CD14-positive monocyte (primary cell): ENCODE measurements at regions not wholly inside any gene's neighbourhood (a gene's known extent, or its start where the extent isn't known, plus 50 kb on each side); places are given as distances from the start of the nearest gene placed in this dataset.

Experiments
- DNase-seq, 3 donors: peaks; one replicate each; pipeline ENCODE4 v3.0.0-alpha.2; 2011 to 2022
- H2AFZ ChIP-seq: 2 replicates; pipeline ENCODE4 v1.6.0; 2012; ENCODE audit warnings: mild to moderate bottlenecking, low read depth, low read length, inconsistent platforms; ENCODE audit not compliant: insufficient read depth, poor library complexity, severe bottlenecking
- H3K27ac ChIP-seq, 2 donors: 1 replicate in 1 of 2; 2 replicates in 1 of 2; pipeline ENCODE4 v1.5.1; 2012 to 2013; ENCODE audit warnings: low read length in 2 of 2, control low read depth in 1 of 2, inconsistent platforms in 1 of 2, low read depth in 1 of 2, mild to moderate bottlenecking in 1 of 2
- H3K27me3 ChIP-seq, 2 donors: one replicate each; pipeline versions ENCODE4 v1.6.0 to v1.6.1; 2011 to 2013; ENCODE audit warnings: low read length in 2 of 2; ENCODE audit not compliant: control insufficient read depth in 2 of 2, insufficient read depth in 2 of 2
- H3K36me3 ChIP-seq, 2 donors: replicated peaks in 1 of 2; 1 replicate in 1 of 2; 2 replicates in 1 of 2; pipeline versions ENCODE4 v1.5.1 to v1.6.1; 2012 to 2013; ENCODE audit warnings: low read length in 2 of 2, control low read depth in 1 of 2, inconsistent platforms in 1 of 2, mild to moderate bottlenecking in 1 of 2; ENCODE audit not compliant: insufficient read depth in 2 of 2, control insufficient read depth in 1 of 2
- H3K4me1 ChIP-seq, 2 donors: 1 replicate in 1 of 2; 2 replicates in 1 of 2; pipeline versions ENCODE4 v1.5.1 to v1.6.1; 2012 to 2013; ENCODE audit warnings: low read length in 2 of 2, control low read depth in 1 of 2, inconsistent platforms in 1 of 2, mild to moderate bottlenecking in 1 of 2, moderate library complexity in 1 of 2; ENCODE audit not compliant: insufficient read depth in 2 of 2, control insufficient read depth in 1 of 2
- H3K4me2 ChIP-seq: replicated peaks from 2 replicates; pipeline ENCODE3; 2012; ENCODE audit warnings: low read length, moderate library complexity, mild to moderate bottlenecking; ENCODE audit not compliant: poor library complexity, severe bottlenecking; ENCODE audit errors: extremely low read depth
- H3K4me3 ChIP-seq, 3 experiments: fragments of 200-600 bp in 1 of 3; sonication (generic) in 1 of 3; replicated peaks in 1 of 3; 1 replicate in 2 of 3; 2 replicates in 1 of 3; pipeline ENCODE4 v1.5.1; 2011 to 2013; ENCODE audit warnings: low read length in 3 of 3, mild to moderate bottlenecking in 3 of 3, control low read depth in 2 of 3, low read depth in 2 of 3, inconsistent platforms in 1 of 3, moderate library complexity in 1 of 3
- H3K79me2 ChIP-seq: 2 replicates; pipeline ENCODE4 v1.6.0; 2012; ENCODE audit warnings: mild to moderate bottlenecking, control low read depth, inconsistent platforms, low read length, moderate library complexity; ENCODE audit not compliant: insufficient read depth
- H3K9ac ChIP-seq: 2 replicates; pipeline ENCODE4 v1.6.0; 2017; ENCODE audit warnings: low read length, mild to moderate bottlenecking; ENCODE audit not compliant: insufficient read depth, poor library complexity, severe bottlenecking
- H3K9me3 ChIP-seq, 2 donors: replicated peaks in 1 of 2; 1 replicate in 1 of 2; 2 replicates in 1 of 2; pipeline versions ENCODE4 v1.5.1 to v1.6.1; 2012 to 2013; ENCODE audit warnings: low read length in 2 of 2, control low read depth in 1 of 2; ENCODE audit not compliant: control insufficient read depth in 1 of 2, insufficient read depth in 1 of 2
- H4K20me1 ChIP-seq: 2 replicates; pipeline ENCODE4 v1.6.0; 2012; ENCODE audit warnings: mild to moderate bottlenecking, low read length, control low read depth, moderate library complexity; ENCODE audit not compliant: insufficient read depth
- H3K27ac Mint-ChIP-seq, 7 donors: one replicate each; pipeline ENCODE4 v1.8.0; 2020; ENCODE audit warnings: mild to moderate bottlenecking in 7 of 7, mixed read lengths in 7 of 7, moderate library complexity in 6 of 7, inconsistent platforms in 2 of 7
- H3K27me3 Mint-ChIP-seq, 3 donors: one replicate each; pipeline ENCODE4 v1.8.0; 2021 to 2022; ENCODE audit warnings: low read depth in 3 of 3, mild to moderate bottlenecking in 3 of 3, mixed read lengths in 3 of 3, moderate library complexity in 3 of 3, inconsistent platforms in 1 of 3
- H3K36me3 Mint-ChIP-seq, 2 donors: one replicate each; pipeline ENCODE4 v1.8.0; 2020; ENCODE audit warnings: mixed read lengths in 2 of 2, inconsistent platforms in 1 of 2, mild to moderate bottlenecking in 1 of 2
- H3K4me1 Mint-ChIP-seq: one replicate; pipeline ENCODE4 v1.8.0; 2020; ENCODE audit warnings: mild to moderate bottlenecking, mixed read lengths
- H3K4me3 Mint-ChIP-seq, 2 donors: one replicate each; pipeline ENCODE4 v1.8.0; 2020; ENCODE audit warnings: mild to moderate bottlenecking in 2 of 2, mixed read lengths in 2 of 2, moderate library complexity in 1 of 2
- H3K9me3 Mint-ChIP-seq, 7 donors: one replicate each; pipeline ENCODE4 v1.8.0; 2020 to 2022; ENCODE audit warnings: mixed read lengths in 7 of 7, mild to moderate bottlenecking in 6 of 7, moderate library complexity in 6 of 7, inconsistent platforms in 2 of 7
- WGBS: methylation state at CpG from one replicate; pipeline ENCODE4 v1.1.5; 2013; ENCODE audit warnings: missing lambda C conversion rate; ENCODE audit not compliant: insufficient coverage; 5-methylcytosine and 5-hydroxymethylcytosine counted together
- intact Hi-C, 2 donors: fragments of 100-400 bp; cut with micrococcal nuclease; formaldehyde crosslinking; loops; one replicate each; pipeline versions ENCODE4 v1.15.0 to v1.15.1; 2023
- TF ChIP-seq, protein P1 (sequence below): fragments of 200-600 bp; IDR thresholded peaks from one replicate; pipeline ENCODE4 v1.8.0; 2022; ENCODE audit warnings: antibody characterized with exemption, mild to moderate bottlenecking

DNA sequence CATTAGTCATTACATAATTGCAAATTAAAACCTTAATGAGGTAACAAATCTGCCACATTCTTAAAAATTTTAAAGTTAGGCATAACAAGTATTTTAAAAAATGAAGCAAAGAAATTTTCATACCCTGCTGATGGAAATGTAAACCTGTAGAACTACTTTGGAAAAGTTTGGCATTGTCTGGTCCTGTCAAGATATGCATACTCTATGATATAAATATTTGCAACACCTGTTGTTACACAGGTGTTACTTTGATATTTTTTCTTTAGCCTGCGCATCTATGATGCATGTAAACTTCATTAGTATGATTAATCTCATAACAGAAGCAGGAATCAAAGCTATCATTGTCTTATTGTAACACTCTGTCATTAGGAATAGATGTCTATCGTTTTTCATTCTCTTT, 634.3 kb downstream of the TRIB2 start:
- no peak overlapping the region for H3K4me3 ChIP-seq
- no peaks in the 10 kb centered on the region for H4K20me1 ChIP-seq
- no peak overlapping the region for H3K9ac ChIP-seq
- no peak overlapping the region for H3K4me3 Mint-ChIP-seq
- no peaks in the 10 kb centered on the region for H3K36me3 ChIP-seq
- no peak overlapping the region for H3K27ac Mint-ChIP-seq
- H3K27me3 ChIP-seq = no peaks in the 10 kb centered on the region
- H3K27ac ChIP-seq = no peak overlapping the region
- TF ChIP-seq, protein P1, sequence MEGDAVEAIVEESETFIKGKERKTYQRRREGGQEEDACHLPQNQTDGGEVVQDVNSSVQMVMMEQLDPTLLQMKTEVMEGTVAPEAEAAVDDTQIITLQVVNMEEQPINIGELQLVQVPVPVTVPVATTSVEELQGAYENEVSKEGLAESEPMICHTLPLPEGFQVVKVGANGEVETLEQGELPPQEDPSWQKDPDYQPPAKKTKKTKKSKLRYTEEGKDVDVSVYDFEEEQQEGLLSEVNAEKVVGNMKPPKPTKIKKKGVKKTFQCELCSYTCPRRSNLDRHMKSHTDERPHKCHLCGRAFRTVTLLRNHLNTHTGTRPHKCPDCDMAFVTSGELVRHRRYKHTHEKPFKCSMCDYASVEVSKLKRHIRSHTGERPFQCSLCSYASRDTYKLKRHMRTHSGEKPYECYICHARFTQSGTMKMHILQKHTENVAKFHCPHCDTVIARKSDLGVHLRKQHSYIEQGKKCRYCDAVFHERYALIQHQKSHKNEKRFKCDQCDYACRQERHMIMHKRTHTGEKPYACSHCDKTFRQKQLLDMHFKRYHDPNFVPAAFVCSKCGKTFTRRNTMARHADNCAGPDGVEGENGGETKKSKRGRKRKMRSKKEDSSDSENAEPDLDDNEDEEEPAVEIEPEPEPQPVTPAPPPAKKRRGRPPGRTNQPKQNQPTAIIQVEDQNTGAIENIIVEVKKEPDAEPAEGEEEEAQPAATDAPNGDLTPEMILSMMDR = no peak
- WGBS = no CpG with 5 or more reads among the region's 2 CpGs
- H3K27me3 Mint-ChIP-seq = no peaks in the 10 kb centered on the region
- H3K4me1 Mint-ChIP-seq = no peaks in the 10 kb centered on the region
- H3K9me3 ChIP-seq = peaks cover 0 to 13% of the 10 kb centered on the region in 2 donors
- no peaks in the 10 kb centered on the region for H3K79me2 ChIP-seq
- no peak overlapping the region for H3K4me2 ChIP-seq
- no peaks in the 10 kb centered on the region for H3K4me1 ChIP-seq
- no peaks in the 10 kb centered on the region for H3K36me3 Mint-ChIP-seq
- intact Hi-C loops = no loop called here
- H2AFZ ChIP-seq = no peak overlapping the region
- no peak for DNase-seq
- peaks cover 0 to 7% (median 1%) of the 10 kb centered on the region in 7 donors for H3K9me3 Mint-ChIP-seq

DNA sequence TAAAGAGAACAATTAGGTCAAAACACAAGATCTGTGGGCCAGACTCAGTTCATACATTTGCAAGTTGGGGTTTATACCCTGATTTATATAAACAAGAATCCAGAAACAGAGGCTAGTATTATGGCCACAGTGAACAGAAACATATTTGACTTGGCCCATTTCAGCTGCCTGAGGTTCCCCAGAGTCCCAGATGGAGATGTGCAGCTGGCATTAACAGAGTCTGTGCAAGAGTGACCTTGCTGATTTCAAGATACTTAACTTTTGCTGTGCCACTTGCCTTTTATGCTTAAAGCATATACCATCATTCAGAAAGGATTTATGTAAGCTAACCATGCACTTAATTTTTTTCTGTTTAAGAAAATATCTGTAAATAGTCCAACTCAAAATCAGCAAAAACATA, 636.3 kb downstream of the TRIB2 start:
- Histone ChIP-seq H4K20me1 (no peaks in the 10 kb centered on the region), H3K4me2 (no peak overlapping the region), H2AFZ (no peak overlapping the region), H3K4me1 (no peaks in the 10 kb centered on the region), H3K27me3 (no peaks in the 10 kb centered on the region), H3K9ac (no peak overlapping the region), H3K9me3 (peaks cover 10 to 27% of the 10 kb centered on the region in 2 donors), H3K4me3 (no peak overlapping the region), H3K27ac (no peak overlapping the region), H3K36me3 (no peaks in the 10 kb centered on the region), H3K79me2 (no peaks in the 10 kb centered on the region)
- Mint-ChIP-seq H3K36me3 (no peaks in the 10 kb centered on the region), H3K9me3 (peaks cover 2 to 10% (median 6%) of the 10 kb centered on the region in 7 donors), H3K4me1 (no peaks in the 10 kb centered on the region), H3K4me3 (no peak overlapping the region), H3K27ac (no peak overlapping the region), H3K27me3 (no peaks in the 10 kb centered on the region)
- TF ChIP-seq, protein P1 = no peak
- DNase-seq = no peak
- intact Hi-C loops = no loop called here
